Loucy (cell line): ENCODE measurements at regions not wholly inside any gene's neighbourhood (a gene's known extent, or its start where the extent isn't known, plus 50 kb on each side); places are given as distances from the start of the nearest gene placed in this dataset.

Source experiments
- H2AFZ ChIP-seq: fragments of 200-600 bp; sonication (generic); 2 replicates; pipeline ENCODE4 v1.6.0; 2016; ENCODE audit warnings: antibody characterized with exemption, mild to moderate bottlenecking, low read length, moderate library complexity
- H3F3A ChIP-seq: fragments of 200-600 bp; 2 replicates; pipeline ENCODE4 v1.6.0; 2016; ENCODE audit warnings: antibody characterized with exemption, low read depth, mild to moderate bottlenecking
- H3K27me3 ChIP-seq: fragments of 200-600 bp; sonication (generic); 2 replicates; pipeline ENCODE4 v1.6.1; 2014; ENCODE audit warnings: low read length, mild to moderate bottlenecking; ENCODE audit not compliant: insufficient read depth, poor library complexity, severe bottlenecking
- H3K36me3 ChIP-seq: fragments of 200-600 bp; sonication (generic); 2 replicates; pipeline ENCODE4 v1.6.1; 2016; ENCODE audit warnings: low read length; ENCODE audit not compliant: insufficient read depth
- H3K4me1 ChIP-seq: fragments of 200-600 bp; sonication (generic); 2 replicates; pipeline ENCODE4 v1.5.1; 2014; ENCODE audit warnings: low read length, mild to moderate bottlenecking; ENCODE audit not compliant: insufficient read depth, poor library complexity, severe bottlenecking
- H3K4me2 ChIP-seq: fragments of 200-600 bp; sonication (generic); 2 replicates; pipeline ENCODE4 v1.6.0; 2014; ENCODE audit warnings: antibody characterized with exemption, low read length, low read depth, mild to moderate bottlenecking; ENCODE audit not compliant: poor library complexity, severe bottlenecking
- H3K4me3 ChIP-seq: fragments of 200-600 bp; sonication (generic); 2 replicates; pipeline ENCODE4 v1.5.1; 2014; ENCODE audit warnings: low read length, mild to moderate bottlenecking, mixed read lengths; ENCODE audit not compliant: poor library complexity, severe bottlenecking
- H3K79me2 ChIP-seq: fragments of 200-600 bp; sonication (generic); 2 replicates; pipeline ENCODE4 v1.6.1; 2014; ENCODE audit warnings: low read length; ENCODE audit not compliant: insufficient read depth
- H3K9ac ChIP-seq: fragments of 200-600 bp; sonication (generic); 2 replicates; pipeline ENCODE4 v1.6.0; 2014; ENCODE audit warnings: mild to moderate bottlenecking, low read depth, low read length, moderate library complexity; ENCODE audit not compliant: poor library complexity, severe bottlenecking
- H3K9me2 ChIP-seq: fragments of 200-600 bp; sonication (generic); replicated peaks from 2 replicates; pipeline ENCODE4 v1.6.1; 2016; ENCODE audit warnings: low read depth, low read length, mixed read lengths
- H3K9me3 ChIP-seq: fragments of 200-600 bp; sonication (generic); 2 replicates; pipeline ENCODE4 v1.6.1; 2014; ENCODE audit warnings: mild to moderate bottlenecking, antibody characterized with exemption, low read length, low read depth; ENCODE audit not compliant: insufficient read depth
- H4K20me1 ChIP-seq: fragments of 200-600 bp; sonication (generic); 2 replicates; pipeline ENCODE4 v1.6.0; 2014; ENCODE audit warnings: antibody characterized with exemption, low read length, mild to moderate bottlenecking; ENCODE audit not compliant: insufficient read depth, poor library complexity, severe bottlenecking
- CTCF ChIP-seq: fragments of 200-600 bp; sonication (generic); conservative IDR thresholded peaks from 2 replicates; pipeline ENCODE4 v1.5.1; 2014; ENCODE audit warnings: mild to moderate bottlenecking, antibody characterized with exemption, low read length
- EZH2phosphoT487 ChIP-seq: fragments of 200-600 bp; IDR thresholded peaks from 2 replicates; pipeline ENCODE4 v1.6.1; 2018; ENCODE audit warnings: antibody characterized with exemption, mild to moderate bottlenecking, moderate library complexity, borderline replicate concordance

GRCh38 chr6:15089569-15090144 lies 156.2 kb upstream of the JARID2 start:
- H3K27me3 ChIP-seq = no peaks in the 10 kb centered on the region
- H3K4me2 ChIP-seq = no peak overlapping the region
- no peak overlapping the region for H3K9ac ChIP-seq
- H4K20me1 ChIP-seq = no peaks in the 10 kb centered on the region
- H3F3A ChIP-seq = no peaks in the 10 kb centered on the region
- no peaks in the 10 kb centered on the region for H3K36me3 ChIP-seq
- H3K9me2 ChIP-seq = no peaks in the 10 kb centered on the region
- H3K79me2 ChIP-seq = no peaks in the 10 kb centered on the region
- H3K9me3 ChIP-seq = no peaks in the 10 kb centered on the region
- no peak overlapping the region for H3K4me3 ChIP-seq
- no peak for TF ChIP-seq EZH2phosphoT487
- no peak for TF ChIP-seq CTCF
- peaks cover 45% of the 10 kb centered on the region for H3K4me1 ChIP-seq
- H2AFZ ChIP-seq = peak overlapping the region; percentile 63; the same call in 1 of the 2 replicates

- Histone ChIP-seq H3K9me2 (no peaks in the 10 kb centered on the region), H3F3A (no peaks in the 10 kb centered on the region), H3K4me1 (peaks cover 44% of the 10 kb centered on the region), H3K36me3 (no peaks in the 10 kb centered on the region), H3K9ac (no peak overlapping the region), H4K20me1 (no peaks in the 10 kb centered on the region), H3K9me3 (no peaks in the 10 kb centered on the region), H3K79me2 (no peaks in the 10 kb centered on the region), H3K4me2 (no peak overlapping the region), H3K4me3 (no peak overlapping the region), H2AFZ (peak overlapping the region; percentile 63), H3K27me3 (no peaks in the 10 kb centered on the region)
- no peak for TF ChIP-seq CTCF
- no peak for TF ChIP-seq EZH2phosphoT487
Measured at GRCh38 chr6:15090145-15090579, 155.7 kb upstream of the JARID2 start.

DNA sequence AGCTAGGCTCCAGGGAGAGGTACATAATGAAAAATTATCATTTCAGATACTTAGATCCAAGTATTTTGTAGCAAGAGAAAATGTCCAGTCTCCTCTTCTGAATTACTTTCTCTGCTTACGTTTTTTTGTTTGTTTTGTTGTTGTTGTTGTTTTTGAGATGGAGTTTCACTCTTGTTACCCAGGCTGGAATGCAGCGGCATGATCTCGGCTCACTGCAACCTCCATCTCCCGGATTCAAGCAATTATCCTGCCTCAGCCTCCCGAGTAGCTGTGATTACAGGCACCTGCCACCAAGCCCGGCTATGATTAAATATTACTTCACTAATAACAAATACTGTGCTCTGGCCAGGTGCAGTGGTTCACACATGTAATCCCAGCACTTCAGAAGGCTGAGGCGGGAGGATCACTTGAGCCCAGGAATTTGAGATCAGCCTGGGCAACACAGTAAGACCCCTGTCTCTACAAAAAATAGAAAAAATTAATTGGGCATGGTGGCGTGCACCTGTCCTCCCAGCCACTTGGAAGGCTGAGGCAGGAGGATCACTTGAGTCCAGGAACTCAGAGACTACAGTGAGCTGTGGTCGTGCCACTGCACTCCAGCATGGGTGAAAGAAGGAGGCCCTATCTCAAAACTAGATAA lies 155.0 kb upstream of the JARID2 start:
- Histone ChIP-seq H3K4me2 (no peak overlapping the region), H3K4me1 (peaks cover 43% of the 10 kb centered on the region), H3K9me3 (no peaks in the 10 kb centered on the region), H3K36me3 (no peaks in the 10 kb centered on the region), H3F3A (no peaks in the 10 kb centered on the region), H4K20me1 (no peaks in the 10 kb centered on the region), H3K9ac (no peak overlapping the region), H3K27me3 (no peaks in the 10 kb centered on the region), H2AFZ (peak overlapping the region; percentile 63), H3K4me3 (no peak overlapping the region), H3K79me2 (no peaks in the 10 kb centered on the region), H3K9me2 (no peaks in the 10 kb centered on the region)
- TF ChIP-seq CTCF (no peak), EZH2phosphoT487 (no peak)
